ENCODE measurements at regions not wholly inside any gene's neighbourhood (a gene's known extent, or its start where the extent isn't known, plus 50 kb on each side); places are given as distances from the start of the nearest gene placed in this dataset.

DNA sequence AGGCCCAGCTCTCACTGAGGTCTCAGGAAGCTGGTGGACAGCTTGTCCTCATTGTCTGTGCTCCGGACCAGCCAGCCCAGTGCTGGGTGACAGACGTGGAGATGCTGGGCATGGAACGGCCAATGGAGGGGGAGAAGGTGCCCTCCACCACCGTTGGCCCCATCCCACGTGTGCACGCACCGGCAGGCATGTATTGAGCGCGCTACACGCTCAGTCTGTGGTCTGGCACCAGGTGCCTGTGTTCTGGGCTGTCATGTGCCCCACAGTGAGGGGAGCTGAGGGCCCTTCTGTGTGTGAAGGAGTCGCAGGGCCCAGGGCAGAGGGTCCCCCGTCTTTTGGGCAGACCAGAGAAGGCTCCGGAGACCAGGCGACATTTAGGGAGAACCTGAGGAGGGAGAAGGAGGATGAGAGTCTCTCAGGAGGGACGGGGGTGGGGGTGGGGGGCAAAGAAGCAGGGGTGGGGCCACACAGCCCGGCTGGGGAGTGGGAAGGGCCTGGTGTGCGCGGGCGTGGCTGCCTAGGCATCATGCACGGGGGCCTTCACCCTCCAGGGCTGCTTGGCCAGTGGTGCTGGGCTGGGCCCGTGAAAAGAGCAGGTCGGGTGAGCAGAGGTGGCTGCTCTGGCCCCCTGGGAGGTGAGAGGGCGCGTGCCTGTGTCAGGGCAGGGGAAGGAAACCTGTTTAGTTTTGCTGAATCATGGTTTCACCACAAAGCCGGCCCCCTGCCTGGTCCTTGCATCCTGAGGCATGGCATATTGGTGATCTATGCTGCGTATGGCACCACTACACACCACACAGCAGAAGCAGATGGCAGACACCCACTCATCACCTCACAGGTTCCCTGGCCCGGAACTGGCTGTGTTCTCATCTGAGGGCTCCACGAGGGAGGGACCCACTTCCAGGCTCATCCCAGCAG is 86.7 kb upstream of the TTC34 start:
- no peak for DNase-seq (ENCODE audit: low read depth in 2 of 2)

GRCh38 chr1:2890221-2890850 is 88.8 kb upstream of the TTC34 start:
- DNase-seq (ENCODE audit: low read depth in 2 of 2), result no peak

- no peak for DNase-seq (ENCODE audit: low read depth in 2 of 2)
Observed at GRCh38 chr1:2891923-2892448, 90.5 kb upstream of the TTC34 start.

GRCh38 chr1:2893473-2894120 is 92.1 kb upstream of the TTC34 start:
- DNase-seq (ENCODE audit: low read depth in 2 of 2), result no peak

DNA sequence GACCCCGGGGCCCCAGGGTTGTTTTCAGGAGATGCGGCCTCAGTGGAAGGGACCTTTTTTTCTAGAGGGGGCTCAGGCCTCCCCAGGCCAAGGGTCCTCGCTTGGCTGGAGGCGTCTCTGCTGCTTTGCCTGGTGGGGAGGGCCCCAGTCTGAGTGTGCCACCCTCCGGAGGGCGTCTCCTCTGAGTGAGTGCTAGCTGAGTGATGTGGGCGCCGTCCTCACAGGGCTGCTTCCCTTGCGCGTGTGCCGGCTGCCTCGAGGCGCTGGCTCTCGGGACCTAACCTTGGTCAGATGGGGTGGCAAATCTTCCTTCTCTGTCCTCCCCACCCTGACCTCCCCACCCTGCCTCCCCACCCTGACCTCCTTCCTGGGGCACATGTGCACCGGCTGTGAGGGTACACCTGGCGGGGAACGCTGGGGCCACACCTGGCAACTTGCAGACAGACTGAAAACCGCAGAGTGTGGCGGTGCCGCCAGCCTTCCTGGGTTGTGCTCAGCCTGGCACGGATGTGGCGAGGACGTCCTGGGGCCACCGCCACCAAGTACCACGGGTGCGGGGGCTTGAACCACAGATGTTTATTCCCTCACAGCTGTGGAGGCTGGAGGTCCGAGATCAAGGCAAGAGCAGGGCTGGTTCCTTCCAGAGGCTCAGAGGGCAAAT is 93.0 kb upstream of the TTC34 start:
- no peak for DNase-seq (ENCODE audit: low read depth in 2 of 2)

GRCh38 chr1:2896824-2897223 is 95.3 kb upstream of the TTC34 start:
- no peak for DNase-seq (ENCODE audit: low read depth in 2 of 2)

- no peak for DNase-seq (ENCODE audit: low read depth in 2 of 2)
Observed at GRCh38 chr1:2903226-2903625, 101.7 kb upstream of the TTC34 start.

GRCh38 chr1:2904191-2904590 is 102.7 kb upstream of the TTC34 start:
- no peak for DNase-seq (ENCODE audit: low read depth in 2 of 2)

DNA sequence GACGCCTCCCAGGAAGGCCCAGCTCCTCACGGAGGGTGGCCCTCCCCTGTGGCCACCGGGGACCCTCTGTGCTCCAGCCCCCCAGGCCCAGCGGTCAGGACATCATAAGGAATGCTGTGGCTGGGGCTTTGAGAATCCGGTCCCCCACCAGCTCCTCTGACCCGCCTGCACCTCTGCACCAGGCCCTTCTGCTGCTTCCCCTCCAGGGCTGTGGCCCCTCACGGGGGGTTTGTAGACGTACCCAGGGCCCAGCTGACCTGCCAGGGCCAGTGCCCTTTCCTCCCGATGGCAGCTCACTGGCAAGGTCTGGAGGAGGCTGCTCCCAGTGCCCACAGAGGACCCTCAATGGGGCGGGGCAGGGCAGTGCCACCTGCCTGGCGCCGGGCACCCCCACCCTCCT is 103.9 kb upstream of the TTC34 start:
- DNase-seq (ENCODE audit: low read depth in 2 of 2), result no peak

DNA sequence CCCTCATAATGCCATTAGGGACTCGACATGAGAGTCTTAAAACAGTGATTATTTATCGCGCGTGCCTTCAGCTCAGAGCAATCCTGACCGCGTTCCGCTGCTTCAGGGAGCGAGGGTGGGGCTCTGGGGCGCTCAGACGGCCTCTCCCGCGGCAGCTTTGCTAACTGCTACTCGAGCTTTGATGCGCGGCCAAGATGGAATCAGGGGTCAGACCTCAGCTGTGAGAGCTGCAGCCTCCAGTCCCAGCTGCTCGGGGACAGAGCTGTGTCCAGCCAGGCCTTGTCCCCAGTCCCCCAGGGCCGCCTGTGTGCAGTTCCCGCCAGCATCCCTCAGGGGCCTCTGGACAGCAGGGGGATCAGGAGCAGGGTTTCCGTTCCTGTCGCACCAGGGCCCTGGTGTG is 104.6 kb upstream of the TTC34 start:
- no peak for DNase-seq (ENCODE audit: low read depth in 2 of 2)

GRCh38 chr1:2906620-2907019 is 105.1 kb upstream of the TTC34 start:
- DNase-seq (ENCODE audit: low read depth in 2 of 2), result no peak

DNA sequence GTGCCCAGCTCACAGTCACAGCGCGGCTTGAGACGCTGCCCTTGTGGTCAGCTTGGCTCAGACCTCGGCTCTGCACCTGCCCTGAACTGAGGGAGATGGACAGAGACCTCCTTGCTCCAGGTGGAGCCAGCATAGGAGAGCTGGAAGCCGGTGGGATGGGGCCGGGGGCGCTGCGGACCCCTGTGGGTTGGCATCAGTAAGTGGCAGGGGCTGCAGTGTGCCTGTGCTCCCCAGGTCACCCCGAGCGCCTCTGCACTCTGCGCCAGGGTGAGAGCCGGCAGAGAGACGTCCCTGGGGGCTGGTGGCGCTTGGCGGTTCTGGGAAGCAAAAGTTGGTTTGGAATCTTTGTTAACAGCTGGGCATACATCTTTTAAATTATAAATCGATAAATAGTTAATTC is 105.6 kb upstream of the TTC34 start:
- DNase-seq (ENCODE audit: low read depth in 2 of 2), result no peak

DNA sequence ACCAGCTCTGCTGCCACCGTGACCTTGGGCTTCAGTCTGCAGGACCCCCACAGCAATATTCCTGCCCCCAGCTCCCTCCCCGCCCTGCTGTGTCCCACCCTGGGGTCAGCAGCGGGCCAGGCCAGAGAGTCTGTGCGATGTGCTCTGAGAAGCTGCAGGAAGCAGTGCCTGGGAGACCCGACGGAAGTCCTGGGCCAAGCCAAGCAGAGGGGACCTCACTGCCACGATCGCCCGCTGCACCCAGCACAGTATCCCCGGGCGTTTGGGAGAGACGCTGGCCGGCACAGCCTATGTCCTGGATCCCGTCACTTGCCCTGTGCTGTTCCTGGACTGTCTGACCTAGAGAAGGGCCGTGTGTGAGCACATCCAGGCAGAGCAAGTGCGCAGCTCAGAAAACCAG is 106.6 kb upstream of the TTC34 start:
- DNase-seq (ENCODE audit: low read depth in 2 of 2), result no peak

DNA sequence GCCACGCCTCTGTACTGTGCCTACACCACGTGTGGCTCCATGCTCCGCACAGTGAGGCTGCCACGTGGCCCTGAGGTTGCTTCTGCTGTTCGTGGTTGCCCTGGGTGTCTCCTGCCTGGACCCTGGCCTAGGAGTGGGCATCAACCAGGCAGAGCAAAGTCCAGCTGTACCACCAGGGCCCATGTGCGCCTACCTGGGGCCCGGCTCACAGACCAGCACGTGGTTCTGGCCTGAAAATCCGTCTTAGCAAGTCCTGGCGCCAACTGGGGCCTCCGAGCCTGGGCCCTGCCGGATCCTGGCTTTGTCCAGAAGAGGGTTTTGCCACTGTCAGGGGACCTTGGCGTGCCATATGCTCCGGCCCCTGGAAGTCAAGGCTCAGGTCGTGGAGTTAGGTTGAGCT is 107.1 kb upstream of the TTC34 start:
- no peak for DNase-seq (ENCODE audit: low read depth in 2 of 2)

DNA sequence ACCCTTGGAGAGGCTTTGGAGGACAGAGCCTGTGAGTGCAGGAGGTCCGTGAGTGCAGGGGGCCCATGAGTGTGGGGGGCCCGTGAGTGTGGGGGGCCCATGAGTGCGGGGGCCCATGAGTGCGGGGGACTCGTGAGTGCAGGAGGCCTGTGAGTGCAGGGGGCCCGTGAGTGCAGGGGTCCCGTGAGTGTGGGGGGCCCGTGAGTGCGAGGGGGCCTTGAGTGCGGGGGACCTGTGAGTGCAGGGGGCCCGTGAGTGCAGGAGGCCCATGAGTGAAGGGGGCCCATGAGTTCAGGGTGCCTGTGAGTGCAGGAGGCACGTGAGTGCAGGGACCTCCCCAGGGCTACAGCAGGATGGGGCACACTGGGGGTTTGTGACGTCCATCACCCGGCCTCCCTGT is 108.3 kb upstream of the TTC34 start:
- no peak for DNase-seq (ENCODE audit: low read depth in 2 of 2)

GRCh38 chr1:2910211-2910610 is 108.7 kb upstream of the TTC34 start:
- no peak for DNase-seq (ENCODE audit: low read depth in 2 of 2)

GRCh38 chr1:2911421-2912178 is 109.7 kb upstream of the ACTRT2 start:
- DNase-seq (ENCODE audit: low read depth in 2 of 2), result no peak

- no peak for DNase-seq (ENCODE audit: low read depth in 2 of 2)
Observed at GRCh38 chr1:2912424-2913061, 108.7 kb upstream of the ACTRT2 start.

DNA sequence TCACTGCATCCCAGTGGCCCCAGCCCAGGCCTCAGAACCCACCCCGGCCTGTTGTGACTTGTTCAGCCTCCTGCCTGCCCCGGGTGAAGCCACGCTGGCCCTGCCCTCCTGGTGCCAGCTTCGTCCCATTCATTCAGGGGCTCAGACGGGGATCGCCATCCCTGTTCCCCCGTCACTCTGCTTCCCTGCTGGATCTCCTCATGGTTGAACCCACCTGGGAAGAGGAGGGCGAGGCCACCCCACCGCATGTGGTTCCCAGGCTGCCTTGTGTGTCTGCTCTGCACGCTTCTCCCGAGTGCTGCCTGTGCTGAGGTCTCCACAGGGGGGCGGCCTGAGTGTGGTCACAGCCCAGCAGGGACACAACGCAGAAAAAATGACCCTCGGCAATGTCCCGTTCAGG is 108.2 kb upstream of the ACTRT2 start:
- no peak for DNase-seq (ENCODE audit: low read depth in 2 of 2)

DNA sequence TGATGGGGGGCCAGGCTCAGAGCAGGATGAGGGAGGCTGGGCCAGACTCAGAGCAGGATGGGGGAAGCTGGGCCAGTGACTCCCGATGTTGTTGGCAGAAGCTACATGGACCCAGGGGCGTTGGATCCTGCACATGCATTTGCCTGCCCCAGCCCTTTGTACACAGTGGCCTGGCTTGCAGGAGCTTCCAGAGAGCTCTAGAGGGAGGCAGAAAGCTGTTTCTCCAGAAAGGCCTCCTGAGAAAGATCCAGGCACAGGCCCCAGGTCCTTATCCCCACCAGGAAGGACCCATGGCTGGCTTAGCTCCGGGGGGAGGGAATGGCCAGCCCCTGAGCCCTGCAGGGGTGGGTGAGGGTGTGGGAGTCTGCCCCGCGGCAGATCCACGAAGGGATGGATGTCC is 106.6 kb upstream of the ACTRT2 start:
- DNase-seq (ENCODE audit: low read depth in 2 of 2), result no peak

DNA sequence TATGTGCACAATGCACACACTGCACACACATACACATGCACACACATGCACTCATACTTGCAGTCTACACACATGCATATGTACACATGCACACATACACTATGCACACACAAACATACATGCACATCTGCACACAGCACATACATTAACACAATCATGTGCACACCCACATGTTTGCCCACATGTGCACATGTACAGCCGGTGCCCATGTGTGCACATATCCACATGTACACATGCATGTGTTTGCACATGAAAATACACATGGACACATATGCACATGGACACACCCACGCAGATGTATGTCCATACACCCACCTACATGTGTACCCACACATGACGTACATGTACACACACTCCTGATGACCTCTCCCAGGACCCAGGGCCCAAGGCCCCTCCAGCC is 105.1 kb upstream of the ACTRT2 start:
- DNase-seq (ENCODE audit: low read depth in 2 of 2), result no peak
